HAP-1 (cell line): ENCODE measurements at regions not wholly inside any gene's neighbourhood (a gene's known extent, or its start where the extent isn't known, plus 50 kb on each side); places are given as distances from the start of the nearest gene placed in this dataset.
"Not testable (repeated sequence)": the region's sequence is repeated elsewhere in the genome, so short reads cannot be mapped to it uniquely, and the experiment has no call there.

Experiments
- DNase-seq, 2 experiments: peaks; one replicate each; pipeline ENCODE4 v3.0.0-alpha.2; 2016 to 2020; ENCODE audit warnings: low spot score in 2 of 2
- H3K27me3 ChIP-seq: fragments of 250-450 bp; sonication (Bioruptor Pico); 2 replicates; pipeline ENCODE4 v1.5.1; 2020; ENCODE audit warnings: low read depth, mild to moderate bottlenecking, moderate library complexity
- H3K36me3 ChIP-seq: fragments of 250-450 bp; sonication (Bioruptor Pico); replicated peaks from 2 replicates; pipeline ENCODE4 v1.5.1; 2020; ENCODE audit warnings: mild to moderate bottlenecking
- H3K4me1 ChIP-seq: fragments of 250-450 bp; sonication (Bioruptor Pico); 2 replicates; pipeline ENCODE4 v1.5.1; 2020; ENCODE audit warnings: mild to moderate bottlenecking
- H3K4me3 ChIP-seq: fragments of 250-450 bp; sonication (Bioruptor Pico); 2 replicates; pipeline ENCODE4 v1.5.1; 2020; ENCODE audit warnings: mild to moderate bottlenecking, moderate library complexity
- H3K9me3 ChIP-seq: fragments of 250-450 bp; sonication (Bioruptor Pico); 2 replicates; pipeline ENCODE4 v1.5.1; 2020; ENCODE audit warnings: mild to moderate bottlenecking, moderate library complexity
- in situ Hi-C: fragments of 300-500 bp; cut with MboI; formaldehyde crosslinking; loops from 3 replicates; pipeline ENCODE4 v1.14.3; 2020; ENCODE audit warnings: low sequenced_read_pairs, inconsistent platforms, mixed read lengths

DNA sequence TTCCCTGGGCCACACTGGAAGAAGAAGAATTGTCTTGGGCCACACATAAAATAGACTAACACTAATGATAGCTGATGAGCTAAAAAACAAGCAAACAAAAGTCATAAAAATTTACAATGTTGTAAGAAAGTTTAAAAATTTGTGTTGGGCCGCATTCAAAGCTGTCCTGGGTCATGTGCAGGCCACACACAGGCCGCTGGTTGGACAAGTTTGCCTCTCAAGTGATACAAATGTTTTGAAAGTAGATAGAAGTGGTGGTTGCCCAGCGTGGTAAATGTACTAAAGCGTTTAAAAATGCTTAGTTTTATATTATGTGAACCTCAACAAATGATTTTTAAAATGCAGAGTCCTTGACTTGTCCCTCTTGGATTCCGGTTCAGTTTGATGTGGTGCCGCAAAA, 94.9 kb upstream of the TBCA start:
- DNase-seq, result no peak
- no peaks in the 10 kb centered on the region for H3K9me3 ChIP-seq
- H3K4me1 ChIP-seq, result peaks cover 3% of the 10 kb centered on the region
- no peaks in the 10 kb centered on the region for H3K36me3 ChIP-seq
- H3K4me3 ChIP-seq, result no peak overlapping the region
- no peaks in the 10 kb centered on the region for H3K27me3 ChIP-seq
- in situ Hi-C loops, result no loop called here

DNA sequence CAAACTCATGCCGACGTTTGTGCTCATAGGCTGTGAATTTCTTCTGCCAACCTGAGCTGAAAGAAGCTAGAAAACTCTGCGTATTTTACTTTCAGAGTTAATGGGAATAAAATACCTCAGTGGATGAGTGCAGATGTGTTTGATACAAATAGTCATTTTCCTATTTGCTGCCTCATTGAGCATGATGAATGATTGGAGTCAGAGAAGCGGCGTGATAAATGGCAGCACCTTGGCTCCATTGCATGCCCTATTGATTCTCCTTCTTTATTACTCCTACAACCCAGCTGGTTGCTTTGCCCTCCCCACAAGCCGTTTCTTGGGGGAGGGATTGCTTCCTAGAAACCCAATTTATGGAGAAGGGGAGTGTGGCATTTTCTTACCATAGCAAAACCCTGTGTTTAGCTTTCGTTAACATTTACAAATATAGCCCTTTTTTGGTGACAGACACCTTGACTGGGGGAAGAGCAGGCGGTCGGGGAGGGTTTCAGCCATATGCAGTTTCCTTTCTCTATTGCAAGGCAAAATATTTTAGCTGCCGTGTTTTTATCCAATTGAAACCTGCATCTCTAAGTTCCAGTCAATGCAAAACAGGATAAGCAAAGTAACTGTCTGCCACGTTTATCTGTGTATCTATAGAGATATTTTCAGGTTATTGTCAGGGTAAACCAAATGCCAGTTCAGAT, 93.1 kb upstream of the TBCA start:
- H3K4me1 ChIP-seq, result peaks cover 3% of the 10 kb centered on the region
- H3K36me3 ChIP-seq, result no peaks in the 10 kb centered on the region
- H3K27me3 ChIP-seq, result no peaks in the 10 kb centered on the region
- H3K9me3 ChIP-seq, result no peaks in the 10 kb centered on the region
- in situ Hi-C loops, result no loop called here
- H3K4me3 ChIP-seq, result no peak overlapping the region
- no peak for DNase-seq

DNA sequence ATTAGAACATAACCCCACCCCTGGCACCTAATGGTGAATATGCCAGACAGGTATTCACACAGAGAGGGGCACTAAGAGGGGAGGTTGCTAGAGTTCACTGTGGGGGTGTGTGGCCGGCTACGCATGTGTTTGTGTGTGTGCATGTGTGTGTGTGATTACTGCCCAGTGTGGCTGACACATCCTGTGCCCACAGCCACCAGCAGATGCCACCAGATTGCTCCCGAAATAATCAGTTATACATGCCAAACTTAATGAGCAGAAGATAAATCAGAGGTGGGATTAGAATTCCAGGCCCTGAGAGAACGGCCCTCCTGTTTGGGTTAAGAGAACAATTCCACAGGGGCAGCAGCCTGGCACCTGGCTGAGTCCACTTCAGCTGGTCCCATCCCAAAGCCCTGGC, 91.8 kb upstream of the TBCA start:
- Histone ChIP-seq H3K27me3 (no peaks in the 10 kb centered on the region), H3K36me3 (no peaks in the 10 kb centered on the region), H3K4me1 (peaks cover 3% of the 10 kb centered on the region), H3K9me3 (no peaks in the 10 kb centered on the region), H3K4me3 (no peak overlapping the region)
- no peak for DNase-seq
- in situ Hi-C loops, result no loop called here

DNA sequence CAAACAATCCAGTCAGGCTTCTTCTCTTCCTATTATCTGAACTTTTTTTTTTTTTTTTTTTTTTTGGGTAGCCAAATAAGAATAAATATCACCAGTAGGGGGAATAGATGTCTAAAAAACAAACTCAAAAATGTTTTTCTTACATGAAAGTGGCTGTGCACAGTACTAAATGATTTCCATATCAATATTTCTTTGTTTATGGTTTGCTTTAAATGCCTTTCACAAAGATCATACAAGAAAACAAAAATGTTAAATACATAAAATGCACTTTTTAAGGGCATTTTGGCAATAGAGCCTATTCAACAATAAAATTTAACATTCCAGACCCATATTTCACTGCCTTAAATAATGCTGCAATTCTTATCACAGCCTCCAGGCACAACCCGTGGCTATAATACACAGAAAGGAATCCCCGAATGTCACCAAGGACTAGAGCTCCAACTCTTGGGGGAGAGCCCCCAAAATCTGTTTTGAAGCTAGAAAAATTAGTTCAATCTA, 91.1 kb upstream of the TBCA start:
- peak in 1 of 2 experiments; percentile 21 for DNase-seq
- Histone ChIP-seq H3K9me3 (no peaks in the 10 kb centered on the region), H3K27me3 (no peaks in the 10 kb centered on the region), H3K4me3 (no peak overlapping the region), H3K36me3 (no peaks in the 10 kb centered on the region), H3K4me1 (peaks cover 3% of the 10 kb centered on the region)
- in situ Hi-C loops, result no loop called here

DNA sequence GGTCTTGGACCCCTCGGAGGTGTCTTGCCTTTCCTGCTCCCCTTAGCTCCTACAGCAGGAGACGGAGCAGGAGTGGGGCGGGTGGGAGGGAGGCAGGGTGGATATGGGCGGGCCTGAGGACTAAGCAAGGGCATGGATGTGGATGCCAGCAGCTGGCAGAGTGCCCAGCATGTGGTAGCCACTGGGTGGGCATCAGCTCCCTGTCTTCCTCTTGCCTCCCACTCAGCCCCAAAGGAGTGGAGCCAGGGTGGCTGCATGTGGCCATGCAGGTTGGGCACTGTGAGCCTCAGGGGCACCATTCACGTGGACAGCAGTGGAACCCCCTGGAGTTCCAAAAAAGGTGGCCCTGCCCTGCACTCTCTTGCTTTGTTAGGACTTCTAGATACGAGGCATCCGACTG, 90.1 kb upstream of the TBCA start:
- H3K4me1 ChIP-seq, result peaks cover 3% of the 10 kb centered on the region
- in situ Hi-C loops, result no loop called here
- no peak overlapping the region for H3K4me3 ChIP-seq
- no peaks in the 10 kb centered on the region for H3K9me3 ChIP-seq
- no peak for DNase-seq
- H3K27me3 ChIP-seq, result no peaks in the 10 kb centered on the region
- no peaks in the 10 kb centered on the region for H3K36me3 ChIP-seq

DNA sequence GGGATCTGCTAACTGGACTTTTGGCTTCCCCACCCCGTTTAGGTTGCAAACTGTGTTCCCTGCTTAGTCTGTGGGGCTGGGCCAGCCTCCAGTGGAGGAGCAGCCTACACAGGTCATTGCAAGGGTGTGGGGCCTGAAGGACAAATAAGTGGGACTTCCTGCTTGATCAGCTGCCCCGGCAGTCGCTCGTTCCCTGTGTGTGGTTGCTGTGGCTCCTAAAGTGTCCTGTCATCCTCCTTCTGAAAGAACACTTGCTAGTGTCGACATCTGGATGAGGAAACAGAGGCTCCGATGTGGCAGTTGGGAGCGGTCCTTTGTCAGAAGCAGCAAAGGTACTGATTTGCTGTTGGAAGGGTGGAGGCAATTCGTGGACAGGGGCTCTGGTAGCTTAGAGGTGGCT, 88.9 kb upstream of the TBCA start:
- Histone ChIP-seq H3K27me3 (no peaks in the 10 kb centered on the region), H3K9me3 (no peaks in the 10 kb centered on the region), H3K4me1 (peaks cover 3% of the 10 kb centered on the region), H3K4me3 (no peak overlapping the region), H3K36me3 (no peaks in the 10 kb centered on the region)
- no peak for DNase-seq
- in situ Hi-C loops, result no loop called here

DNA sequence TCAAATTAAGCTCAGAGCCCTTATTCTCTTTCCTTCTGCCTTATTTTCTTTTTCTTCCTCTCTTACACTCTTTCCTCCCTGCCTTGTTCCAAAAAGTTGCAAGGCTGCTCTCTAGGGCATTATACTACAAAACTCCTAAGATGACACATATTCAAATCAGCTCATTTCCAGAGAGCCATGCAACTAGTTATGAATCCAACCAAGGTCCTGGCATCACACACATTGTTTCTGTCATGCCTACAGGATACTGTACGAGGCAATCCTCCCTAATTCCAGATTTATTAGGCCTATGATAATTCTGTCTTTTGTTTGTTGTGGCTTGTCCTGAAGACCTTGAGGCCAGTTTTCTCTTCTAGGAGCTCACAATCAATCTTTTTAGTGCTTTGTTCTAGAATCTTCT, 87.0 kb upstream of the TBCA start:
- Histone ChIP-seq H3K4me1 (peaks cover 3% of the 10 kb centered on the region), H3K9me3 (no peaks in the 10 kb centered on the region), H3K4me3 (no peak overlapping the region), H3K36me3 (no peaks in the 10 kb centered on the region), H3K27me3 (no peaks in the 10 kb centered on the region)
- in situ Hi-C loops, result no loop called here
- DNase-seq, result no peak

DNA sequence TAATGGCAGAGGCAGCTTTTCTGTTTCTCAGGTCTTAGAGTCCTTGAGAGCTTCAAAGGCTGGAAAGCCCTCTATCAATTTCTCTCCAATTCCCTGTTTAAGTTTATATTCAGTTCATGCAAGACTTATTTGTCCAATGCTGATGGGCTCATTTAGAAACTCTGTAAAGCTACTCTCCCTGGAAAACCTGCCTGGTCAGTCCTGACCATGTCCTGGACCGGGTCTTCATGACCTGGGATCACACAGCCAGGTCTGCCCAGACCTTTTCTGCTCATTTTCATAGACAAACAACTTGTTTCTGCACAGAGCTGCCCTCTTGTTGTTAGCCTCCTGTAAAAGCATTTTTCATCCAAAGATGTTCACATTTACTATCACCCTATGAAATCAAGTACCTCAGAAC, 85.4 kb upstream of the TBCA start:
- Histone ChIP-seq H3K9me3 (no peaks in the 10 kb centered on the region), H3K27me3 (no peaks in the 10 kb centered on the region), H3K4me3 (no peak overlapping the region), H3K36me3 (no peaks in the 10 kb centered on the region), H3K4me1 (no peaks in the 10 kb centered on the region)
- DNase-seq, result no peak
- in situ Hi-C loops, result no loop called here

DNA sequence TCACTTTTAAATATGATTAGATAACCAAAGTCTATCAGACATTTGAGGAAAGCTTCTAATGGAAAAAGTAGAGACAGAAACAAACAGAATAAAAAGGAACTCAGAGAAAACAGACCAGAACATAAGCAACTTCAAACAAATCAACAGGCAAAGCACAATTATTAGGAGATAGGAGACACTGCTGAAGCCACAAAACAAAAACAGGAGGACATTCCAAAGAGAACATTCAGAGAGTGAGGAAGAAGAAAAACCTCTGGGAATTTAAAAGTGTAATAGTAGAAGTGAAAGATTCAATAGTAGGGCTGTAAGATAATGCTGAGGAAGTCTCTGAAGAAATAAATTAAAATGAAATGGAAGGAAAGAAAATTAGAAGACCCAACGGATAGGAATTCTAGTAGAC, 83.2 kb upstream of the TBCA start:
- H3K4me3 ChIP-seq, result no peak overlapping the region
- no peak for DNase-seq
- H3K36me3 ChIP-seq, result no peaks in the 10 kb centered on the region
- 0 out of 2 replicates have a peak, but pooled peaks cover 2% of the 10 kb centered on the region for H3K27me3 ChIP-seq
- no peaks in the 10 kb centered on the region for H3K9me3 ChIP-seq
- in situ Hi-C loops, result no loop called here
- no peaks in the 10 kb centered on the region for H3K4me1 ChIP-seq

DNA sequence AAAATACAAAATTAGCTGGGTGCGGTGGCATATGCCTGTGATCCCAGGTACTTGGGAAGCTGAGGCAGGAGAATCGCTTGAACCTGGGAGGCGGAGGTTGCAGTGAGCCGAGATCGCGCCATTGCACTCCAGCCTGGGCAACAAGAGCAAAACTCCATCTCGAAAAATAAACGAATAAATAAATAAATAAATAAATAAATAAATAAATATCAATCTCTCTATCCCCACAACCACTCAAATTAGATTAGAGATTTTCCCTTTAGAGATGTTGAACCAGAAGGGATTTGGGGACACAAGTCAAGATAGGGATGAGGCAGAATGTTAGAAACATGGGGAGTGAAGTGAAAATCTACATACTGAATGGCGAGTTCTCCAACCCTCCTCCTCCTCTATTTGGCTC, 82.5 kb upstream of the TBCA start:
- H3K4me3 ChIP-seq, in situ Hi-C loops, H3K27me3 ChIP-seq, H3K9me3 ChIP-seq, H3K4me1 ChIP-seq, H3K36me3 ChIP-seq, DNase-seq: not testable (repeated sequence)

DNA sequence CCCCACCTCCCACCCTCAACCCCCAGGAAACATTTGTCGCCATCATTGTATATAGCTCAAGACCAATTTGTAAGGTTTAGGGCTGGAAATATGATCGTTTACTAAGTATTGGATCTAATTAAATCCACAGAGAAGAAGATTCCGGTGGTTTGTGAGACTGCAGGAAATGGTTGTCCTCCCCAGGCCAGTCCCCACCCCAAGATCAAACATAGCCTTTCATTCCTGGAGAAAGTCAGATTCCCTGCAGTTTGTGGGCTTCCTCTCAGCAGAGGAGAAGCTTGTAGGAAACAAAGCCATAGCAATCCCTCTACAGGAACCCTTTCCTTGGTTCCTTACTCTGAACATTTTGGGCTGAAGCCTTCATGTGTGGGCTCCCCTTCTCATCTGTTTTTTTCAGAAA, 79.2 kb upstream of the TBCA start:
- Histone ChIP-seq H3K4me3 (no peak overlapping the region), H3K27me3 (peaks cover 6% of the 10 kb centered on the region; the same call in 1 of the 2 replicates), H3K4me1 (peaks cover 5% of the 10 kb centered on the region), H3K9me3 (no peaks in the 10 kb centered on the region), H3K36me3 (no peaks in the 10 kb centered on the region)
- in situ Hi-C loops, result no loop called here
- no peak for DNase-seq

DNA sequence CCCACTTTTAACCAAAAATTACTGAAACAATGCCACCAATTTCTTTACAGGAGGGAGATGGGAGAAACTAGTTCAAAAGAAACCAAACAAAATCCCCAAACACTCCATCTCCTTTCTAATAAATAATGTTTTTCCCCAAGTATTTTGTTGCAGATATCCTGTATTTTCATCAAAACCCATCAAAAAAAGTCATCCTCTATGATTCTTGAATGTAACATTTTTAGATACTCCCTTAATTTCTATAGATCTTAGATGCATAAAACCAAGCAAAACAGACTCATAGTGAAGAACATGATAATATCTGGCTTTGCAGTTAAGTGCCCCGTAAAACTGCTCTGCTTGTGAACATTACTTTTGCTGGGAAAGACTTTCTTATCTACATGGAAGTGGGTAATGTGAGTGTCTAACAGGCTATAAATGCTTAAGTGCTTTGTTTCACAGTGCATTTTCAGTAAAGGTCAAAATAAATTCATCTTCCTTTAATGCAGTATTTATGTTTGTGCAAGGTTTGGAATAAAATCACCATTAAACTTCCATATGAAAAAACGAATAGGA, 77.3 kb upstream of the TBCA start:
- H3K9me3 ChIP-seq, result no peaks in the 10 kb centered on the region
- DNase-seq, result no peak
- in situ Hi-C loops, result no loop called here
- peaks cover 6% of the 10 kb centered on the region; the same call in 1 of the 2 replicates for H3K27me3 ChIP-seq
- H3K36me3 ChIP-seq, result no peaks in the 10 kb centered on the region
- peaks cover 10% of the 10 kb centered on the region for H3K4me1 ChIP-seq
- H3K4me3 ChIP-seq, result no peak overlapping the region

DNA sequence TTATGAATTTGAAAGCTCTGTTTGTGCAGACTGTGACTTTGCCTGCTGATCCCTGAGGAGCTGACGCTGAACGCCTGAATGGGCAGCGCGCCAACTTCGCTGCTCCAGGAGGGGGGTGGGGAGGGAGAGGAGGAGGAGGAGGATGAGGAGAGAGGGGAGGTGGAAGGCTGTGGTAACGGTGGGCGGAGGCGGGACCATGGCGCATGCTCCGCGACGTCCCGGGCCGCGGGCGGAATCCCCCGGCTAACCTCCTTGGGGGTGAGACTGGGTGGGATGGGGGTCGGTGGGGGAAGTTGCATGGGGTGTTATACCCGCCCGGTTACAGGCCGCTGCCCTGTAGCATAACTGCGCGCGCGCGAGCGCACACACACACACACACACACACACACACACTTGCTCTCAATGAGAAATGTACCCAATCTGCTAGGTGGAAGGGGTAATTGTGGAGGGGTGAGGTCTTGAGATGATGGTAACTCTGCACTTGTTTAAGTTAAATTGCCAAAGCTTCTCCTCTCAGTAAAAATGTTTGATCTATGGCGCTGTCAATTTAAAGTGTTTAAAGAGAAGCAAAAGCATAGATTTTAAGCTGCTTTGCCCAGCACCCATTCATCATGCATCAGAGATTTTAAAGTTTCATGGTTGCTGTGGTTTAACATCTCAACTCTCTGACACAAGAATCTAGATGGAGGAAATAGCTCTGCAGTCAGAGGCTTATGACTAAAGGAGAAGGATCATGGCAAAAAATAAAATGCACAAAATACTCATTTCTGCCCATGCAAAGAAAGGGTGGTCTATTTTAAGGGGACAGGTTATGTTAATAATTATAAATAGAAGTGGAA, 76.6 kb upstream of the TBCA start:
- Histone ChIP-seq H3K4me3 (peak overlapping the region; percentile 20), H3K9me3 (no peaks in the 10 kb centered on the region), H3K36me3 (no peaks in the 10 kb centered on the region), H3K4me1 (peaks cover 14% of the 10 kb centered on the region), H3K27me3 (peaks cover 6% of the 10 kb centered on the region; the same call in 1 of the 2 replicates)
- in situ Hi-C loops, result no loop called here
- peak; percentile 36 to 81 for DNase-seq

DNA sequence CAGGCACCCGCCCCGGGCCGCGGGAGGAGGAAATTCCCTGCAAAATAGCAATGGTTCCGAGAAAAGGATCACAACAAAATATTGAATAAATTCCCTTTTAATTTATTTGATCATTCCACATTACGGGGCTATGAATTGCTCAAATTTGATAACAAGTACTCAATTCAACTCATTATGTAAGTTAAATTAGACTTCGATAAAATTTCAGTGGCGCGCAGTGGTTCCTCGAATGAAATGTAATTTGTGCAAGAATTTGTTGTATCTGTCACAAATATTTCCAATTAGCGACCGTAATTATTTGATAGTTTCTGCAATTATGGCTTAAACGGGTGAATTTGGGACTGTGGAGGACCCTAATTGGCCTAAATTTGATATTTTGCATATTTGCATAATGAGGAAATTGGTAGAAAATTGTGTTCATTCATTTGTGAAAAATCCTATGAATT, 76.0 kb upstream of the TBCA start:
- in situ Hi-C loops, result no loop called here
- Histone ChIP-seq H3K4me1 (peaks cover 20% of the 10 kb centered on the region), H3K36me3 (no peaks in the 10 kb centered on the region), H3K4me3 (peak overlapping the region; percentile 20), H3K9me3 (no peaks in the 10 kb centered on the region), H3K27me3 (peaks cover 6% of the 10 kb centered on the region; the same call in 1 of the 2 replicates)
- DNase-seq, result no peak
